ENCODE measurements at regions not wholly inside any gene's neighbourhood (a gene's known extent, or its start where the extent isn't known, plus 50 kb on each side); places are given as distances from the start of the nearest gene placed in this dataset.

DNA sequence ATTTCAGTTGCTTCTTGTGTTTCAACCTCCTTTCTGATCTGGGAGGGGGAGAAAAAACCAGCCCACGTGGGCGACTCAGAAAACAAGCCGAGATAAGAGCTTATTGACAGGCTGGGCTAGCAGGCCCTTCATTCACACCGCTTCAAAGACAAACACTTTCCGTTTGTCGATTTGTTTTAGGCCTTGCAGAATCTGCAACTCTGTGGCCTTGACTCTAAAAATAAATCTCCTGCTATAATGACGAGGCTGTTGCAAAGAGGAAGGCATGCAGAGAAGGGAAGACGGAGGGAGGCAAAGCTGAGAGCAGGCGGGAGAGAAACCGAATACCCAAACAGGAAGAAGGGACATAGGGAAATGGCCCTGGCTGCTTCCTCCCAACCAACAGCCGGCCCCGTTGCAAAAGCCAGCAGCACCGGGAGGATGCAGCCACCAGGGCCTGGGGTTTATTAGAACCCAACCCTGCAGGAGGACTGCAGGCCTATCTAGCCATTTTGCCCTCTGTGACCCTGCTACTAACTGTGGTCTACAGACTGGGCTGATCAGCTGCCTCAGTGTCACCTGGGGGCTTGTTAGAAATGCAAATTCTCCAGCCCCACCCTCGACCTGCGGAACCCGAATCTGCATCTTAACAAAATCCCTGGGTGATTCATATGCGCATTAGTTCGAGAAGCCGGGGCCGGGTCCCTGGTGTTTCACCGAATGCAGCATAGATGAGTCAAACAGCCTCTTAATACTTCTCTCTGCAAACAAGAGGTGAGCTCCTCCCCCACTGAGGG, 325.5 kb downstream of the BCOR start:
- Histone ChIP-seq H3K36me3 (ENCODE audit: control insufficient read depth, insufficient read depth, low read length) (no peaks in the 10 kb centered on the region), H3K4me3 (ENCODE audit: low read depth, low read length) (no peak overlapping the region), H3K27me3 (ENCODE audit: control insufficient read depth, insufficient read depth, low read length) (no peaks in the 10 kb centered on the region)
- TF ChIP-seq, protein P1, sequence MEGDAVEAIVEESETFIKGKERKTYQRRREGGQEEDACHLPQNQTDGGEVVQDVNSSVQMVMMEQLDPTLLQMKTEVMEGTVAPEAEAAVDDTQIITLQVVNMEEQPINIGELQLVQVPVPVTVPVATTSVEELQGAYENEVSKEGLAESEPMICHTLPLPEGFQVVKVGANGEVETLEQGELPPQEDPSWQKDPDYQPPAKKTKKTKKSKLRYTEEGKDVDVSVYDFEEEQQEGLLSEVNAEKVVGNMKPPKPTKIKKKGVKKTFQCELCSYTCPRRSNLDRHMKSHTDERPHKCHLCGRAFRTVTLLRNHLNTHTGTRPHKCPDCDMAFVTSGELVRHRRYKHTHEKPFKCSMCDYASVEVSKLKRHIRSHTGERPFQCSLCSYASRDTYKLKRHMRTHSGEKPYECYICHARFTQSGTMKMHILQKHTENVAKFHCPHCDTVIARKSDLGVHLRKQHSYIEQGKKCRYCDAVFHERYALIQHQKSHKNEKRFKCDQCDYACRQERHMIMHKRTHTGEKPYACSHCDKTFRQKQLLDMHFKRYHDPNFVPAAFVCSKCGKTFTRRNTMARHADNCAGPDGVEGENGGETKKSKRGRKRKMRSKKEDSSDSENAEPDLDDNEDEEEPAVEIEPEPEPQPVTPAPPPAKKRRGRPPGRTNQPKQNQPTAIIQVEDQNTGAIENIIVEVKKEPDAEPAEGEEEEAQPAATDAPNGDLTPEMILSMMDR (IDR thresholded peaks at IDR 0.05; ENCODE audit: insufficient read depth, low read length, severe bottlenecking) = no peak
- FAIRE-seq (no peak), DNase-seq (ENCODE audit: low read depth) (peak; percentile 71)

DNA sequence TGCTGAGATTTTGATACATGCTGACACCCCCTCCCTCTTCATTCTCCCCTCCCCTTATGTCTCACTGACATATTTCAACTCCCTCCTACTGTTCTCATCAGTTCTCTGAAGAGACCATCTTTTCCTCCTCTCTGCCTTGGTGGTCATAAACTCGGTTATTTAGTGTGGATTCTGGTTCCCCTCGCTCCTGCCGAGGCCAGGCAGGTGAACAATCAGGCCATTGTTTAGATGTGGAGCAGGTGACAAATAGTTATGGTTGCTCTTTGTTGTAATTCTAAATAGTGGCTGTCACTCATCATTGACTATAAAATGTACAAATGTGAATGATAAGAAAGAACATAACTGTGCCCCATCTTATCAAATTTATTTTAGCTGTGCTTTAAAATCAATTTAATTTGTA, 324.6 kb downstream of the BCOR start:
- H3K4me3 ChIP-seq (ENCODE audit: low read depth, low read length) = no peak overlapping the region
- TF ChIP-seq, protein P1 (IDR thresholded peaks at IDR 0.05; ENCODE audit: insufficient read depth, low read length, severe bottlenecking) = no peak
- DNase-seq (ENCODE audit: low read depth) = no peak
- H3K27me3 ChIP-seq (ENCODE audit: control insufficient read depth, insufficient read depth, low read length) = no peaks in the 10 kb centered on the region
- no peaks in the 10 kb centered on the region for H3K36me3 ChIP-seq (ENCODE audit: control insufficient read depth, insufficient read depth, low read length)
- no peak for FAIRE-seq

DNA sequence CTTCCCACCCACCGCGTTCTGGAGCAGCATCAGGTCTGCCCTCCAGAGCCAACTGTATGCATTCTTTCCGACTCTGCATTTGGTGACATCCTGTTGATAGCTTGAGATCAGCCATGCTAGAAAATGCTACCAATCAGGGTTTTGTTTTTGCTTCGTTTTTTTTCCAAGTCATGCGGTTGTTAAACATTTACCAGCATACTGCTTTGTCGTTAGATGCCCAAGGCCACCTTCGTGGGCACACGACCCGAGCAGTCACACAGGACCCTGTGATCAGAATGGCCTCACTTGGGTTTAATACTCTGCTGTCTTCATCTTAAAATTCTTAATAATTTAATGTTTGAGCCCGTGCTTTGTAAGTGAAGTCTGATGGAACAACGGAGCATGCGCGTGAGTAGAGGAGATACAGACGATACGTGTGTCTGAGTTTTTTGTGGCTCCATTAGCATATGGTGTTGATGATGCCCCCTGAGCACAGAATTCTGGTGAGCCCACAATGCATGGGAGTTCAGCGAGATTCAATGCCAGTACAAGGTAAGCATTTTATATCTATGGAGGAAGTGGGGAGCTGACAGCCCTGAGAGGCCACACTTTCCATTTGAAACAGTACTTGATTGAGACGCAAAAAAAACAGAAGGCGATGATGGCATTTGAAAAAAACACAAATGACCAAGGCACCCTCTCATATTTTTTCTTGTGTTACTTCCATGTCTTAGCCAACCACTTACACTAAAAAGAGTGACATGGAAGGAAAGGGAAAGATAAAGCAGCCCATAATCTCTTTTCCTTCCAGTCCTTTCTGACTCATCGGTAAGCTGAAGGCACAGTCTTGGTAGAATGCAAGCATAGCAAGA, 323.6 kb downstream of the BCOR start:
- H3K36me3 ChIP-seq (ENCODE audit: control insufficient read depth, insufficient read depth, low read length) = no peaks in the 10 kb centered on the region
- TF ChIP-seq, protein P1 (IDR thresholded peaks at IDR 0.05; ENCODE audit: insufficient read depth, low read length, severe bottlenecking) = no peak
- H3K27me3 ChIP-seq (ENCODE audit: control insufficient read depth, insufficient read depth, low read length) = no peaks in the 10 kb centered on the region
- DNase-seq (ENCODE audit: low read depth) = no peak
- H3K4me3 ChIP-seq (ENCODE audit: low read depth, low read length) = no peak overlapping the region
- FAIRE-seq = no peak

DNA sequence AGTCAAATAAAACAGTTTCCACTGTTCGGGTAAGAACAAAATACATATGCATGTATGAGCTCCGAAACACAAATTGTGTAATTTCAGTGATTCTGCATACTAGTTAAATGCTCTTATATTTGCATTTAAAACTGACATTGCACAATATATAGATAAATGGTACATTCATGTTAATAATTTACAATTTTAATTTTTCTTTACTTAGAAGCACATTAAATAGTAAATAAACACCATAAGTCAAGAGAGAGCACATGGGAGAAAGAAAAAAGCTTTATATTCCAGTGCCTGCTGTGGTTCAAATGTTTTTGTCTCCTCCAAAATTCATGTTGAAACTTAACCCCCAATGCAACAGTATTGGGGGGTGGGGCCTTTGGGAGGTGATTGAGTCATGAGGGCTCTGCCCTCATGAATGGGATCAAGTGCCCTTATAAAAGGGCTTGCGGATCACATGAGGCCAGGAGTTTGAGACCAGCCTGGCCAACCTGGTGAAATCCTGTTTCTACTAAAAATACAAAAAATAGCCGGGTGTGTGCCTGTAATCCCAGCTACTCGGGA, 322.9 kb downstream of the BCOR start:
- FAIRE-seq (no peak), DNase-seq (ENCODE audit: low read depth) (no peak)
- no peak overlapping the region for H3K4me3 ChIP-seq (ENCODE audit: low read depth, low read length)
- no peaks in the 10 kb centered on the region for H3K27me3 ChIP-seq (ENCODE audit: control insufficient read depth, insufficient read depth, low read length)
- TF ChIP-seq, protein P1 (IDR thresholded peaks at IDR 0.05; ENCODE audit: insufficient read depth, low read length, severe bottlenecking) = no peak
- no peaks in the 10 kb centered on the region for H3K36me3 ChIP-seq (ENCODE audit: control insufficient read depth, insufficient read depth, low read length)

DNA sequence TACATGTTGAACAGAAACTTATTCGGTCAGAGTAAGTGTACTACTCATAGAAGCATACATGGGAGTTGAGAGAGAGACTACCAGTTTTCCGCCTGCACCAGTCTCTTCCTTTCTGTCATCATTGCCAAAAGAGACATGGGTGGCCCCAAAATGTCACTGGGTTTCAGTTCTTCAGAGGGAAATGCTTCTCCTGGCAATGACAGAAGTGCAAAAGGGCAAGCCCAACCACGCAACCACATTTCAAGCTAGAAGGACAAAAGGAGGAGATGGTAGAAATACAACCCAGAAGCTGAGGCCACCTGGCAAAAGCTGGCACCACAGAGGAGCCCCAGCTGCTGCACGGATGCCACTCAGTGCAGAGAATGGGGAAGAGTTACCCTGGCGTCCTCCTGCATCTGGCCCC, 320.1 kb downstream of the BCOR start:
- no peak overlapping the region for H3K4me3 ChIP-seq (ENCODE audit: low read depth, low read length)
- no peaks in the 10 kb centered on the region for H3K27me3 ChIP-seq (ENCODE audit: control insufficient read depth, insufficient read depth, low read length)
- no peaks in the 10 kb centered on the region for H3K36me3 ChIP-seq (ENCODE audit: control insufficient read depth, insufficient read depth, low read length)
- TF ChIP-seq, protein P1 (IDR thresholded peaks at IDR 0.05; ENCODE audit: insufficient read depth, low read length, severe bottlenecking) = no peak
- DNase-seq (ENCODE audit: low read depth) (no peak), FAIRE-seq (no peak)
